SK-N-SH (cell line): ENCODE measurements at regions not wholly inside any gene's neighbourhood (a gene's known extent, or its start where the extent isn't known, plus 50 kb on each side); places are given as distances from the start of the nearest gene placed in this dataset.

Experiments used
- CTCF ChIA-PET: fragments of 300-600, 350-600 bp; formaldehyde crosslinking; extraction: SDS; loops from one replicate; lab custom pipeline; 2021; lab: Yijun Ruan, JAX
- POLR2A ChIA-PET: fragments of 350-600 bp; sonication (Branson Sonifier 250); formaldehyde crosslinking; extraction: SDS; loops from one replicate; lab custom pipeline; 2020; ENCODE audit warnings: antibody characterized with exemption, inconsistent platforms; lab: Yijun Ruan, JAX
- DNase-seq: peaks from one replicate; pipeline ENCODE4 v3.0.0; 2012
- H2AFZ ChIP-seq: fragments of 200-600 bp; sonication (generic); 2 replicates; pipeline ENCODE4 v1.8.1; 2016; ENCODE audit warnings: antibody characterized with exemption, mild to moderate bottlenecking, low read depth
- H3F3A ChIP-seq: fragments of 200-600 bp; sonication (generic); replicated peaks from 2 replicates; pipeline ENCODE3; 2016; ENCODE audit warnings: antibody characterized with exemption, mild to moderate bottlenecking; ENCODE audit not compliant: insufficient read depth
- H3K27ac ChIP-seq, 2 experiments: fragments of 200-500 bp in 1 of 2; fragments of 200-600 bp in 1 of 2; sonication (Bioruptor generic) in 1 of 2; sonication (generic), shearing (Covaris generic) in 1 of 2; 2 replicates each; pipeline versions ENCODE4 v1.5.1 to v1.6.1; 2014 to 2016; ENCODE audit warnings: low read depth in 2 of 2, inconsistent platforms in 1 of 2, low read length in 1 of 2, mild to moderate bottlenecking in 1 of 2, mixed read lengths in 1 of 2
- H3K27me3 ChIP-seq: fragments of 200-600 bp; sonication (generic), shearing (Covaris generic); 2 replicates; pipeline ENCODE4 v1.6.1; 2016; ENCODE audit warnings: mixed run types; ENCODE audit not compliant: insufficient read depth
- H3K36me3 ChIP-seq, 2 experiments: fragments of 200-500 bp in 1 of 2; fragments of 200-600 bp in 1 of 2; sonication (Bioruptor generic) in 1 of 2; sonication (generic) in 1 of 2; replicated peaks in 1 of 2; 2 replicates each; pipeline versions ENCODE3 to v1.5.1; 2014 to 2016; ENCODE audit warnings: low read length in 1 of 2, mild to moderate bottlenecking in 1 of 2; ENCODE audit not compliant: insufficient read depth in 2 of 2, control insufficient read depth in 1 of 2
- H3K4me1 ChIP-seq, 2 experiments: fragments of 200-500 bp in 1 of 2; fragments of 200-600 bp in 1 of 2; sonication (Bioruptor generic) in 1 of 2; sonication (generic), shearing (Covaris generic) in 1 of 2; 2 replicates each; pipeline versions ENCODE4 v1.5.1 to v1.6.1; 2014 to 2016; ENCODE audit warnings: low read depth in 1 of 2, low read length in 1 of 2, mixed run types in 1 of 2; ENCODE audit not compliant: insufficient read depth in 2 of 2, control insufficient read depth in 1 of 2
- H3K4me2 ChIP-seq: fragments of 200-600 bp; sonication (generic), shearing (Covaris generic); 2 replicates; pipeline ENCODE4 v1.6.1; 2017; ENCODE audit warnings: mixed run types
- H3K4me3 ChIP-seq, 2 experiments: fragments of 200-500 bp in 1 of 2; fragments of 200-600 bp in 1 of 2; sonication (Bioruptor generic) in 1 of 2; sonication (generic), shearing (Covaris generic) in 1 of 2; 2 replicates each; pipeline versions ENCODE4 v1.5.1 to v1.8.1; 2014 to 2016; ENCODE audit warnings: low read depth in 2 of 2, inconsistent platforms in 1 of 2, low read length in 1 of 2, mild to moderate bottlenecking in 1 of 2, mixed read lengths in 1 of 2, moderate library complexity in 1 of 2
- H3K79me2 ChIP-seq: fragments of 200-600 bp; sonication (generic); 2 replicates; pipeline ENCODE4 v1.8.1; 2017; ENCODE audit warnings: mild to moderate bottlenecking; ENCODE audit not compliant: insufficient read depth
- H3K9ac ChIP-seq: fragments of 200-600 bp; sonication (generic); 2 replicates; pipeline ENCODE4 v1.6.1; 2017; ENCODE audit warnings: mixed run types
- H3K9me2 ChIP-seq: fragments of 200-600 bp; sonication (generic); 2 replicates; pipeline ENCODE4 v1.6.1; 2017; ENCODE audit warnings: mixed run types
- H3K9me3 ChIP-seq: fragments of 200-600 bp; sonication (generic); 2 replicates; pipeline ENCODE4 v1.6.1; 2017; ENCODE audit warnings: mixed run types, mild to moderate bottlenecking, moderate library complexity
- H4K20me1 ChIP-seq: fragments of 200-600 bp; sonication (generic); 2 replicates; pipeline ENCODE4 v1.6.1; 2017; ENCODE audit warnings: mild to moderate bottlenecking, mixed run types; ENCODE audit not compliant: insufficient read depth
- ELF1 ChIP-seq: IDR thresholded peaks from 2 replicates; pipeline ENCODE4 v1.4.0; 2012
- EP300 ChIP-seq, 2 experiments: IDR thresholded peaks; 2 replicates each; pipeline versions ENCODE4 v1.4.0 to v1.6.1; 2012; ENCODE audit warnings: borderline replicate concordance in 1 of 2, low read depth in 1 of 2, low read length in 1 of 2
- EZH2phosphoT487 ChIP-seq: fragments of 200-600 bp; sonication (generic); IDR thresholded peaks from 2 replicates; pipeline ENCODE4 v1.6.1; 2017; ENCODE audit warnings: low read depth, mixed run types, mild to moderate bottlenecking, antibody characterized with exemption, moderate library complexity, borderline replicate concordance
- FOXJ3 ChIP-seq: sonication (generic); formaldehyde crosslinking; IDR thresholded peaks from 2 replicates; pipeline ENCODE4 v1.5.1; 2020; ENCODE audit warnings: mild to moderate bottlenecking, missing genetic modification reagents
- GABPA ChIP-seq: IDR thresholded peaks from 2 replicates; pipeline ENCODE4 v1.4.0; 2012; ENCODE audit warnings: low read depth, mild to moderate bottlenecking
- GATA2 ChIP-seq: sonication (generic); formaldehyde crosslinking; IDR thresholded peaks from 2 replicates; pipeline ENCODE4 v1.5.0; 2020; ENCODE audit warnings: mild to moderate bottlenecking, missing genetic modification reagents
- JUND ChIP-seq: IDR thresholded peaks from 2 replicates; pipeline ENCODE4 v1.4.0; 2012
- MEF2A ChIP-seq: IDR thresholded peaks from 2 replicates; pipeline ENCODE4 v1.4.0; 2012; ENCODE audit warnings: low read depth, borderline replicate concordance
- MXI1 ChIP-seq: IDR thresholded peaks from 2 replicates; pipeline ENCODE4 v1.6.1; 2012; ENCODE audit warnings: mild to moderate bottlenecking, low read depth, low read length, improper control_type of control experiment
- NFIC ChIP-seq: IDR thresholded peaks from 2 replicates; pipeline ENCODE4 v1.4.0; 2012; ENCODE audit warnings: borderline replicate concordance
- NRF1 ChIP-seq: IDR thresholded peaks from 2 replicates; pipeline ENCODE4 v1.6.1; 2012; ENCODE audit warnings: low read depth, mild to moderate bottlenecking, low read length
- SMC3 ChIP-seq: IDR thresholded peaks from 2 replicates; pipeline ENCODE4 v1.6.1; 2012; ENCODE audit warnings: low read depth, low read length, improper control_type of control experiment
- TCF12 ChIP-seq: IDR thresholded peaks from 2 replicates; pipeline ENCODE4 v1.4.0; 2012
- YY1 ChIP-seq: IDR thresholded peaks from 2 replicates; pipeline ENCODE4 v1.4.0; 2012; ENCODE audit warnings: low read depth, mild to moderate bottlenecking
- WGBS: methylation state at CpG from one replicate; pipeline ENCODE4 v1.1.6; 2017; ENCODE audit warnings: low lambda C conversion rate; 5-methylcytosine and 5-hydroxymethylcytosine counted together
- TF ChIP-seq, protein P1 (sequence below): IDR thresholded peaks from 2 replicates; pipeline ENCODE4 v1.6.1; 2012; ENCODE audit warnings: mild to moderate bottlenecking, low read depth, low read length, moderate library complexity
- TF ChIP-seq, protein P2 (sequence below): IDR thresholded peaks from 2 replicates; pipeline ENCODE4; 2012
- TF ChIP-seq, protein P3 (sequence below): IDR thresholded peaks from 2 replicates; pipeline ENCODE4 v1.4.0; 2012; ENCODE audit warnings: low read depth, borderline replicate concordance
- TF ChIP-seq, protein P4 (sequence below): IDR thresholded peaks from 2 replicates; pipeline ENCODE4 v1.4.0; 2012; ENCODE audit warnings: low read depth
- TF ChIP-seq, protein P5 (sequence below): IDR thresholded peaks from 2 replicates; pipeline ENCODE4 v1.4.0; 2012; ENCODE audit warnings: low read depth, borderline replicate concordance
- TF ChIP-seq, protein P6 (sequence below): fragments of 200-600 bp; sonication (generic); IDR thresholded peaks from 2 replicates; pipeline ENCODE4 v1.6.1; 2017; ENCODE audit warnings: antibody characterized with exemption, mild to moderate bottlenecking, moderate library complexity

DNA sequence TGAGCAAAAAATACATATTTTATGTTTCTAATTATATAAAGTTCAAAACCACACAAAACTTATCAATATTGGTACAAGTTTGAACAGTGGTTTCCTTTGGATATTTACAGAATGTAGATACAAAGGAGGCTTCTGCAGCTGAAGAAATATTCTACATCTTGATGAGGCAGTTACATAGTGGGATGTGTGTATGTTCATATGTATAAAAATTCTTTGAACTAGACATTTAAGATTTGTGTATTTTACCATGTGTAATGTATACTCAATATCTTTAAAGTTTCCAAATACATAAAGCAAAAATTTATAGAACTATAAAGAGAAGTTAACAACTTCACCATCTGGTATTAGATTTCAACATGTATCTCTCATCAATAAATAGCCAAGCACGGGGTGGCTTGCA lies 80.7 kb upstream of the TNFSF4 start (continued):
- TF ChIP-seq, protein P1, sequence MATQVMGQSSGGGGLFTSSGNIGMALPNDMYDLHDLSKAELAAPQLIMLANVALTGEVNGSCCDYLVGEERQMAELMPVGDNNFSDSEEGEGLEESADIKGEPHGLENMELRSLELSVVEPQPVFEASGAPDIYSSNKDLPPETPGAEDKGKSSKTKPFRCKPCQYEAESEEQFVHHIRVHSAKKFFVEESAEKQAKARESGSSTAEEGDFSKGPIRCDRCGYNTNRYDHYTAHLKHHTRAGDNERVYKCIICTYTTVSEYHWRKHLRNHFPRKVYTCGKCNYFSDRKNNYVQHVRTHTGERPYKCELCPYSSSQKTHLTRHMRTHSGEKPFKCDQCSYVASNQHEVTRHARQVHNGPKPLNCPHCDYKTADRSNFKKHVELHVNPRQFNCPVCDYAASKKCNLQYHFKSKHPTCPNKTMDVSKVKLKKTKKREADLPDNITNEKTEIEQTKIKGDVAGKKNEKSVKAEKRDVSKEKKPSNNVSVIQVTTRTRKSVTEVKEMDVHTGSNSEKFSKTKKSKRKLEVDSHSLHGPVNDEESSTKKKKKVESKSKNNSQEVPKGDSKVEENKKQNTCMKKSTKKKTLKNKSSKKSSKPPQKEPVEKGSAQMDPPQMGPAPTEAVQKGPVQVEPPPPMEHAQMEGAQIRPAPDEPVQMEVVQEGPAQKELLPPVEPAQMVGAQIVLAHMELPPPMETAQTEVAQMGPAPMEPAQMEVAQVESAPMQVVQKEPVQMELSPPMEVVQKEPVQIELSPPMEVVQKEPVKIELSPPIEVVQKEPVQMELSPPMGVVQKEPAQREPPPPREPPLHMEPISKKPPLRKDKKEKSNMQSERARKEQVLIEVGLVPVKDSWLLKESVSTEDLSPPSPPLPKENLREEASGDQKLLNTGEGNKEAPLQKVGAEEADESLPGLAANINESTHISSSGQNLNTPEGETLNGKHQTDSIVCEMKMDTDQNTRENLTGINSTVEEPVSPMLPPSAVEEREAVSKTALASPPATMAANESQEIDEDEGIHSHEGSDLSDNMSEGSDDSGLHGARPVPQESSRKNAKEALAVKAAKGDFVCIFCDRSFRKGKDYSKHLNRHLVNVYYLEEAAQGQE: no peak
- TF ChIP-seq, protein P2, sequence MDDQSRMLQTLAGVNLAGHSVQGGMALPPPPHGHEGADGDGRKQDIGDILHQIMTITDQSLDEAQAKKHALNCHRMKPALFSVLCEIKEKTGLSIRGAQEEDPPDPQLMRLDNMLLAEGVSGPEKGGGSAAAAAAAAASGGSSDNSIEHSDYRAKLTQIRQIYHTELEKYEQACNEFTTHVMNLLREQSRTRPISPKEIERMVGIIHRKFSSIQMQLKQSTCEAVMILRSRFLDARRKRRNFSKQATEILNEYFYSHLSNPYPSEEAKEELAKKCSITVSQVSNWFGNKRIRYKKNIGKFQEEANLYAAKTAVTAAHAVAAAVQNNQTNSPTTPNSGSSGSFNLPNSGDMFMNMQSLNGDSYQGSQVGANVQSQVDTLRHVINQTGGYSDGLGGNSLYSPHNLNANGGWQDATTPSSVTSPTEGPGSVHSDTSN: no peak
- no peak for TF ChIP-seq FOXJ3 (CRISPR knock-in tag)
- TF ChIP-seq, protein P3, sequence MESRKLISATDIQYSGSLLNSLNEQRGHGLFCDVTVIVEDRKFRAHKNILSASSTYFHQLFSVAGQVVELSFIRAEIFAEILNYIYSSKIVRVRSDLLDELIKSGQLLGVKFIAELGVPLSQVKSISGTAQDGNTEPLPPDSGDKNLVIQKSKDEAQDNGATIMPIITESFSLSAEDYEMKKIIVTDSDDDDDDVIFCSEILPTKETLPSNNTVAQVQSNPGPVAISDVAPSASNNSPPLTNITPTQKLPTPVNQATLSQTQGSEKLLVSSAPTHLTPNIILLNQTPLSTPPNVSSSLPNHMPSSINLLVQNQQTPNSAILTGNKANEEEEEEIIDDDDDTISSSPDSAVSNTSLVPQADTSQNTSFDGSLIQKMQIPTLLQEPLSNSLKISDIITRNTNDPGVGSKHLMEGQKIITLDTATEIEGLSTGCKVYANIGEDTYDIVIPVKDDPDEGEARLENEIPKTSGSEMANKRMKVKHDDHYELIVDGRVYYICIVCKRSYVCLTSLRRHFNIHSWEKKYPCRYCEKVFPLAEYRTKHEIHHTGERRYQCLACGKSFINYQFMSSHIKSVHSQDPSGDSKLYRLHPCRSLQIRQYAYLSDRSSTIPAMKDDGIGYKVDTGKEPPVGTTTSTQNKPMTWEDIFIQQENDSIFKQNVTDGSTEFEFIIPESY: no peak
- TF ChIP-seq, all 33 proteins: peak for 0

DNA sequence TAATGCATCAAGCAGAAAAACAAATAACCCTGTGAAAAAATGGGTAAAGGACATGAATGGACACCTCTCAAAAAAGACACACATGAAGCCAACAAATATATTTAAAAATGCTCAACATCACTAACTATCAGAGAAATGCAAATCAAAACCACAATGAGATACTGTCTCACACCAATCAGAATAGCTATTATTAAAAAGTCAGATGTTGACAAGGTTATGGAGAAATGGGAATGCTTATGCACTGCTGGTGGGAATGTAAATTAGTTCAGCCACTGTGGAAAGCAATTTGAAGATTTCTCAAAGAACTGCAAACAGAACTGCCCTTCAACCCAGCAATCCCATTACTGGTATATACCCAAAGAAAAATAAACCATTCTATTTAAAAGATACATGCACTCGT lies 86.6 kb upstream of the TNFSF4 start:
- POLR2A ChIA-PET: no interaction called here
- no peaks in the 10 kb centered on the region for H3K9me2 ChIP-seq
- no peaks in the 10 kb centered on the region for H3K27me3 ChIP-seq
- CTCF ChIA-PET: no interaction called here
- no peaks in the 10 kb centered on the region for H4K20me1 ChIP-seq
- H3F3A ChIP-seq: no peaks in the 10 kb centered on the region
- DNase-seq: no peak
- no peaks in the 10 kb centered on the region for H3K9me3 ChIP-seq
- no peak overlapping the region for H3K4me3 ChIP-seq
- H3K4me2 ChIP-seq: no peak overlapping the region
- H3K4me1 ChIP-seq: no peaks in the 10 kb centered on the region; a peak in 1 of 4 replicates
- WGBS: 82% methylated on average over 1 of the region's 1 CpG
- no peaks in the 10 kb centered on the region for H3K79me2 ChIP-seq
- no peak overlapping the region for H2AFZ ChIP-seq
- no peak overlapping the region for H3K9ac ChIP-seq
- no peak overlapping the region for H3K27ac ChIP-seq
- H3K36me3 ChIP-seq: no peaks in the 10 kb centered on the region
- no peak for TF ChIP-seq GATA2 (CRISPR knock-in tag)
- TF ChIP-seq, protein P4, sequence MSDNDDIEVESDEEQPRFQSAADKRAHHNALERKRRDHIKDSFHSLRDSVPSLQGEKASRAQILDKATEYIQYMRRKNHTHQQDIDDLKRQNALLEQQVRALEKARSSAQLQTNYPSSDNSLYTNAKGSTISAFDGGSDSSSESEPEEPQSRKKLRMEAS: no peak
- TF ChIP-seq MEF2A: no peak
- TF ChIP-seq MXI1: no peak
- no peak for TF ChIP-seq ELF1
- TF ChIP-seq, protein P5, sequence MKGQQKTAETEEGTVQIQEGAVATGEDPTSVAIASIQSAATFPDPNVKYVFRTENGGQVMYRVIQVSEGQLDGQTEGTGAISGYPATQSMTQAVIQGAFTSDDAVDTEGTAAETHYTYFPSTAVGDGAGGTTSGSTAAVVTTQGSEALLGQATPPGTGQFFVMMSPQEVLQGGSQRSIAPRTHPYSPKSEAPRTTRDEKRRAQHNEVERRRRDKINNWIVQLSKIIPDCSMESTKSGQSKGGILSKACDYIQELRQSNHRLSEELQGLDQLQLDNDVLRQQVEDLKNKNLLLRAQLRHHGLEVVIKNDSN: no peak
- TF ChIP-seq TCF12: no peak
- TF ChIP-seq EZH2phosphoT487: no peak
- TF ChIP-seq YY1: no peak
- TF ChIP-seq, protein P6, sequence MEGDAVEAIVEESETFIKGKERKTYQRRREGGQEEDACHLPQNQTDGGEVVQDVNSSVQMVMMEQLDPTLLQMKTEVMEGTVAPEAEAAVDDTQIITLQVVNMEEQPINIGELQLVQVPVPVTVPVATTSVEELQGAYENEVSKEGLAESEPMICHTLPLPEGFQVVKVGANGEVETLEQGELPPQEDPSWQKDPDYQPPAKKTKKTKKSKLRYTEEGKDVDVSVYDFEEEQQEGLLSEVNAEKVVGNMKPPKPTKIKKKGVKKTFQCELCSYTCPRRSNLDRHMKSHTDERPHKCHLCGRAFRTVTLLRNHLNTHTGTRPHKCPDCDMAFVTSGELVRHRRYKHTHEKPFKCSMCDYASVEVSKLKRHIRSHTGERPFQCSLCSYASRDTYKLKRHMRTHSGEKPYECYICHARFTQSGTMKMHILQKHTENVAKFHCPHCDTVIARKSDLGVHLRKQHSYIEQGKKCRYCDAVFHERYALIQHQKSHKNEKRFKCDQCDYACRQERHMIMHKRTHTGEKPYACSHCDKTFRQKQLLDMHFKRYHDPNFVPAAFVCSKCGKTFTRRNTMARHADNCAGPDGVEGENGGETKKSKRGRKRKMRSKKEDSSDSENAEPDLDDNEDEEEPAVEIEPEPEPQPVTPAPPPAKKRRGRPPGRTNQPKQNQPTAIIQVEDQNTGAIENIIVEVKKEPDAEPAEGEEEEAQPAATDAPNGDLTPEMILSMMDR: no peak
- TF ChIP-seq NFIC: no peak
- no peak for TF ChIP-seq SMC3
- TF ChIP-seq EP300 (IDR thresholded peaks at IDR 0.05; ENCODE audit: borderline replicate concordance in 1 of 2, low read depth in 1 of 2, low read length in 1 of 2): no peak
- no peak for TF ChIP-seq NRF1
- no peak for TF ChIP-seq JUND
- no peak for TF ChIP-seq GABPA
